Panc1 (cell line): ENCODE measurements at regions not wholly inside any gene's neighbourhood (a gene's known extent, or its start where the extent isn't known, plus 50 kb on each side); places are given as distances from the start of the nearest gene placed in this dataset.
"Not testable (repeated sequence)": the region's sequence is repeated elsewhere in the genome, so short reads cannot be mapped to it uniquely, and the experiment has no call there.

ENCODE experiments used
- CTCF ChIP-seq: fragments of 450-650 bp; IDR thresholded peaks from 2 replicates; pipeline ENCODE4 v1.5.1; 2017; ENCODE audit warnings: mild to moderate bottlenecking
- POLR2AphosphoS5 ChIP-seq: IDR thresholded peaks from 2 replicates; pipeline ENCODE4 v1.6.1; 2012; ENCODE audit warnings: mild to moderate bottlenecking, low read depth, low read length, moderate library complexity
- REST ChIP-seq, 2 experiments: IDR thresholded peaks; 2 replicates each; pipeline ENCODE4 v1.6.1; 2011 to 2012; ENCODE audit warnings: low read depth in 2 of 2, control low read depth in 1 of 2, low read length in 1 of 2, mild to moderate bottlenecking in 1 of 2, moderate library complexity in 1 of 2; ENCODE audit not compliant: insufficient read depth in 1 of 2
- SIN3A ChIP-seq: IDR thresholded peaks from 2 replicates; pipeline ENCODE4 v1.6.1; 2012; ENCODE audit warnings: low read depth, mild to moderate bottlenecking, low read length, moderate library complexity, borderline replicate concordance; ENCODE audit not compliant: insufficient read depth
- TCF7L2 ChIP-seq: IDR thresholded peaks from 2 replicates; pipeline ENCODE4 v1.6.1; 2011; ENCODE audit warnings: mild to moderate bottlenecking, low read depth, low read length, inconsistent platforms

- TF ChIP-seq CTCF; POLR2AphosphoS5; REST (IDR thresholded peaks at IDR 0.05; ENCODE audit: insufficient read depth in 1 of 2, low read depth in 2 of 2, low read length in 1 of 2); SIN3A; TCF7L2: not testable (repeated sequence)
These were observed 166.6 kb downstream of the HS3ST2 start for GRCh38 chr16:22980514-22980913.
